Endodermal cell (in vitro differentiated cells): ENCODE measurements at regions not wholly inside any gene's neighbourhood (a gene's known extent, or its start where the extent isn't known, plus 50 kb on each side); places are given as distances from the start of the nearest gene placed in this dataset.

Experiments used
- DNase-seq: peaks from one replicate; pipeline ENCODE4 v3.0.0-alpha.2; 2017
- H3K27ac ChIP-seq: 2 replicates; pipeline ENCODE4 v1.5.1; 2013; ENCODE audit warnings: mild to moderate bottlenecking, low read depth, low read length, moderate library complexity
- H3K27me3 ChIP-seq: 2 replicates; pipeline ENCODE4 v1.6.1; 2013; ENCODE audit warnings: mild to moderate bottlenecking, low read length, moderate library complexity; ENCODE audit not compliant: insufficient read depth, control insufficient read depth, poor library complexity, severe bottlenecking
- H3K36me3 ChIP-seq: 2 replicates; pipeline ENCODE4 v1.7.0; 2013; ENCODE audit warnings: mild to moderate bottlenecking, low read length, moderate library complexity; ENCODE audit not compliant: control insufficient read depth, insufficient read depth
- H3K4me1 ChIP-seq: one replicate; pipeline ENCODE4 v1.7.0; 2013; ENCODE audit warnings: low read length; ENCODE audit not compliant: control insufficient read depth, insufficient read depth
- H3K4me3 ChIP-seq: 2 replicates; pipeline ENCODE4 v1.5.1; 2013; ENCODE audit warnings: mild to moderate bottlenecking, low read length, moderate library complexity
- H3K9ac ChIP-seq: 2 replicates; pipeline ENCODE4 v1.6.1; 2013; ENCODE audit warnings: mild to moderate bottlenecking, low read length, moderate library complexity; ENCODE audit not compliant: poor library complexity, severe bottlenecking; ENCODE audit errors: extremely low read depth
- H3K9me3 ChIP-seq: 2 replicates; pipeline ENCODE4 v1.6.1; 2013; ENCODE audit warnings: mild to moderate bottlenecking, low read length, moderate library complexity; ENCODE audit not compliant: control insufficient read depth
- H3K27ac Mint-ChIP-seq: 2 replicates; pipeline ENCODE4 v1.8.0; 2020; ENCODE audit warnings: mixed read lengths
- H3K27me3 Mint-ChIP-seq: 2 replicates; pipeline ENCODE4 v1.8.0; 2021; ENCODE audit warnings: mild to moderate bottlenecking, mixed read lengths; ENCODE audit not compliant: insufficient read depth
- H3K36me3 Mint-ChIP-seq: 2 replicates; pipeline ENCODE4 v1.8.0; 2020; ENCODE audit warnings: low read depth, mixed read lengths
- H3K4me1 Mint-ChIP-seq: 2 replicates; pipeline ENCODE4 v1.8.0; 2020; ENCODE audit warnings: mixed read lengths
- H3K4me3 Mint-ChIP-seq: 2 replicates; pipeline ENCODE4 v1.8.0; 2020; ENCODE audit warnings: mild to moderate bottlenecking, moderate library complexity, mixed read lengths
- H3K9me3 Mint-ChIP-seq: 2 replicates; pipeline ENCODE4 v1.8.0; 2020; ENCODE audit warnings: mild to moderate bottlenecking, mixed read lengths
- CTCF ChIP-seq: fragments of 200-600 bp; sonication (generic); conservative IDR thresholded peaks from 2 replicates; pipeline ENCODE4 v1.5.0; 2021; ENCODE audit warnings: antibody characterized with exemption, mild to moderate bottlenecking
- WGBS, 2 experiments: methylation state at CpG; one replicate each; pipeline versions ENCODE4 v1.1.5 to v1.1.7; 2013; ENCODE audit warnings: missing lambda C conversion rate in 2 of 2, mixed read lengths in 1 of 2; ENCODE audit not compliant: insufficient coverage in 1 of 2, insufficient read length in 1 of 2; 5-methylcytosine and 5-hydroxymethylcytosine counted together

- peaks cover 10% of the 10 kb centered on the region for H3K9me3 ChIP-seq
- peaks cover 4% of the 10 kb centered on the region for H3K4me1 ChIP-seq
- H3K27me3 ChIP-seq = no peaks in the 10 kb centered on the region
- no peak overlapping the region for H3K9ac ChIP-seq
- Mint-ChIP-seq H3K36me3 (peaks cover 4% of the 10 kb centered on the region), H3K4me3 (no peak overlapping the region), H3K27me3 (no peaks in the 10 kb centered on the region), H3K27ac (no peak overlapping the region), H3K9me3 (peaks cover 9% of the 10 kb centered on the region), H3K4me1 (peaks cover 43% of the 10 kb centered on the region)
- no peak overlapping the region for H3K4me3 ChIP-seq
- no peak overlapping the region for H3K27ac ChIP-seq
- no peaks in the 10 kb centered on the region for H3K36me3 ChIP-seq
- no peak for DNase-seq
- 88 to 90% methylated on average over 1 of the region's 1 CpG for WGBS, 2 experiments
- no peak for TF ChIP-seq CTCF
Observed at GRCh38 chr3:150117076-150117475, 146.4 kb upstream of the PFN2 start.

GRCh38 chr3:150116196-150116595 lies 145.5 kb upstream of the PFN2 start:
- Mint-ChIP-seq H3K27me3 (no peaks in the 10 kb centered on the region), H3K4me3 (no peak overlapping the region), H3K36me3 (no peaks in the 10 kb centered on the region), H3K27ac (no peak overlapping the region), H3K9me3 (peaks cover 2% of the 10 kb centered on the region), H3K4me1 (peaks cover 43% of the 10 kb centered on the region)
- 93 to 100% methylated on average over 1 to 3 of the region's 4 CpGs for whole genome bisulfite sequencing, 2 experiments
- DNase-seq = no peak
- Histone ChIP-seq H3K4me3 (no peak overlapping the region), H3K9me3 (peaks cover 2% of the 10 kb centered on the region), H3K9ac (no peak overlapping the region), H3K36me3 (no peaks in the 10 kb centered on the region), H3K27ac (no peak overlapping the region), H3K27me3 (no peaks in the 10 kb centered on the region), H3K4me1 (peaks cover 4% of the 10 kb centered on the region)
- TF ChIP-seq CTCF = no peak

- no peak overlapping the region for H3K4me3 ChIP-seq
- WGBS, 2 experiments = 85 to 88% methylated on average over 1 to 3 of the region's 3 CpGs
- no peaks in the 10 kb centered on the region for H3K27me3 Mint-ChIP-seq
- peaks cover 4% of the 10 kb centered on the region for H3K4me1 ChIP-seq
- no peaks in the 10 kb centered on the region for H3K9me3 Mint-ChIP-seq
- H3K4me1 Mint-ChIP-seq = peaks cover 47% of the 10 kb centered on the region
- H3K27me3 ChIP-seq = no peaks in the 10 kb centered on the region
- H3K9ac ChIP-seq = no peak overlapping the region
- TF ChIP-seq CTCF = no peak
- DNase-seq = no peak
- no peak overlapping the region for H3K27ac Mint-ChIP-seq
- H3K9me3 ChIP-seq = no peaks in the 10 kb centered on the region
- no peak overlapping the region for H3K27ac ChIP-seq
- no peaks in the 10 kb centered on the region for H3K36me3 Mint-ChIP-seq
- H3K4me3 Mint-ChIP-seq = no peak overlapping the region
- no peaks in the 10 kb centered on the region for H3K36me3 ChIP-seq
Observed at GRCh38 chr3:150114873-150115540, 144.3 kb upstream of the PFN2 start.
